GM21576 (cell line): ENCODE measurements at regions not wholly inside any gene's neighbourhood (a gene's known extent, or its start where the extent isn't known, plus 50 kb on each side); places are given as distances from the start of the nearest gene placed in this dataset.

ENCODE experiments used
- ATAC-seq: cut with Tn5 transposase; IDR thresholded peaks from one replicate; pipeline ENCODE4 v1.9.1; 2021; ENCODE audit warnings: mild to moderate bottlenecking, moderate library complexity; ENCODE audit not compliant: unreplicated experiment

DNA sequence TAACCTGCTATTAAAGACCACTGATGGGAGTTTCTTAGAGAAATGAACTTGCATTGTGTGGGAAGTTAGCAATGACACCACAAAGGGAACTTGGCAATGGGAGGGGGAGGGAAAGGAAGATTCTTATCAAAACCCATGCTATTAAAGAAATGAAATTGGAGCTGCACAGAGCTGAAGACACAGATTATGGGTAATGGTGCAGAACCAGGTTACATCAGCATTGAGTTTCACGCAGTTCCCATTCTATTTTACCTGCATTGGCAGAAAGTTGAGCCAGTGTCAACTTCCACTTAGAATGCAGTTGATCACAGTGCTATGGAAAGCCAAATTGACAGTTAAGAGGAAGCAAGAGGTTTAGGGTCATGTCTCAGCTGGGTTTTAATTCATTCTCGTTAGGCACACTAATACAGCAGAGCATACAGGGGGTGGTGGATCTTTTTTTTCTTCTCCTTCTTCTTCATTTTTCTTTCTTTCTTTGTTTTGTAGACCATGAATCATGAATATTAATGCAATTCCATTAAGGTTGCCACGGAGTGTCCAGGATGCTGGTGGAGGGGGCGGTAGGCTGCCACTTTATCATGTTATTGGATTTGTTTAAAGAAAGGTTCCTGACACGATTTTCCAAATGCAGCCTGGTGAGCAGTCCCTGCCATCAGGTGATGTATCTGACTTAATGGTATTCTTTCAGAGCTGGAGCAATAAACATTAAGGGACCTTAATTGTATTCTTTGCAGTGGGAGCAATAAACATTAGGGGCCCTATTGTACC lies 1092.0 kb upstream of the MAP3K7 start:
- no peak for ATAC-seq

DNA sequence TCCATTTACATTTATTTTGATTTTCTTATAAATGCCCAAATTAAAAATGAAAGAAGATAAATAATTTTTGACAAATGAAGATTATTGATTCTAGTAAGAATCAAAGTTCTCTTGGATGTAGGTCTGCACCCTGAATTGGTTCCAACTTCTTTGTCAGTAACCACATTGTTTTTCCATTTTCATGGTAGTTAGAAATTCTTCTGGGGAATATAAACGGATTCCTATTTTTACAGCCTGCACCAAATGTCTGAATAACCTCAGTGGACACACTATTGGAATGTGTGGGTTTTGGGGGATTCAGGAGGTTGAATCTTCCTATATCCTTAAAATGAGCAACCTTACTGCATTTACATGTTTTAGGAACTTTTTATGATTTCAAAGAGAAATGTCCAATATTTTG lies 1085.3 kb upstream of the MAP3K7 start:
- ATAC-seq = no peak

DNA sequence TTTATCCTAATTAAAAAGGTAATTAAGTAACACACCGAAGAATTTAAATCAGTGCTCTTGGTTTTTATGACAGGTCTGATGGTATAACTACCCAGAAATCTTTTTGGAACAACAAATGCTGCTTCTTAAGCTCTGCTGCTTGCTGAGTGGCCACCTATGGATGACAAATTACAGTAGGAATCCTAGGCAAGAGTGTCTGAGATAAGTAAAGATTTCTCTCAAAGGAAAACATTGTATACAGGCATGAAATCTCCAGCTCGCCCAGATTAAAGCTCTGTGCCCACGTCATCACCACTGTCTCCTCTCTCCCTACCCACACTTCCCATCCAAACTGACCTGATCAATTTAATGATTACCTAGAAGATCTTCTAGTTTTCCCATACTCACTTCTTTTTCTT lies 1083.0 kb upstream of the MAP3K7 start:
- no peak for ATAC-seq

DNA sequence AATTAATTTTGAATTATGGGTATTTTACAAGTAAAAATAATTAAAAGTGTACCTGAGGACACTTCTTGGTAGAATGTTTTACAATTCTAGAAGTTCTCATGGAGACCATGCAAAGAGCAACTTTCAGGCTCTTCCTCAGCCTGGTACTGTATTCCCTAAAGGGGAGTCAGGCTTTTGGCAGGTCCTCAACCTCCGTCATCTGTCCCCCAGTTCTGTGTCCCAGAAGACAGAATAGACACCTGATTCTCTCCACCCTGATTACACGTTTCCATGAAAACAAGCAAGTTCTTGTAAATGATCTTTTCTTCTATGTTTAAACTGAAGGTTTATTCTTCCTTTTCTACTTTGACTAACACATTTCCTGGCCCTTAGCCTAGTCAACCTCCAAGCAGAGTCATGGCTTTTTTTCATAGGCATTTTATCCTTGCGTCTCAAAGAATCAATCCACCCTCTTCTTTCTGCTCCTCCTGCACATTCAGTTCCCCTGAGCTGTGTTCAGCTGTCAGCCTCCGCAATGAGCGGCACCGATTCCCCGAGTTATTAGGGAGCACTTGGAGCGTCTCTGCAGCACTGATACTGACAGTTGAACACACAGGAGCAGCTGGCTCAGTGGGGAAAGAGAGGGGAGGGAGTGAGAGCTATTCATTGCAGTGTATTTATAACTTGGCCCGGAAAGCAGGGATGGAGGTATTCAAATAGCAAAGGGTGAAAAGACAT lies 1082.4 kb upstream of the MAP3K7 start:
- no peak for ATAC-seq

DNA sequence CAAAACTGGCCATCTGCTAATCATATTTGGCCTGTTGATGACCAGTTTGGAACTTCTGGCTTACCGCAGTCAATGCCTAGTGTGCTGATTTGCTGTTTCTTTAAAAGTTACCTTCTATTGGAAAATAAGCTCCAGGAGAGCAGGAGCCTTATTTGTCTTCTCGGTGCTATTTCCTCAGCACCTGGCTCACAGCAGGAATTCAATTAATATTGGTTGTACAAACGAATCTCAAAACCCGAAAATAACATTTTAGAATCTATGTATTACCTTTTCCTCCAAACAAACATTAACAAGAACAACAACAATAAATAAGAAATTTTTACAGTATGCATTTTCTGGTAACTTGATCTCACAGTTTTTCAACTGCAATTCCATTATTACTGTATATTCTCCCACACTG lies 1080.7 kb upstream of the MAP3K7 start:
- ATAC-seq = no peak

DNA sequence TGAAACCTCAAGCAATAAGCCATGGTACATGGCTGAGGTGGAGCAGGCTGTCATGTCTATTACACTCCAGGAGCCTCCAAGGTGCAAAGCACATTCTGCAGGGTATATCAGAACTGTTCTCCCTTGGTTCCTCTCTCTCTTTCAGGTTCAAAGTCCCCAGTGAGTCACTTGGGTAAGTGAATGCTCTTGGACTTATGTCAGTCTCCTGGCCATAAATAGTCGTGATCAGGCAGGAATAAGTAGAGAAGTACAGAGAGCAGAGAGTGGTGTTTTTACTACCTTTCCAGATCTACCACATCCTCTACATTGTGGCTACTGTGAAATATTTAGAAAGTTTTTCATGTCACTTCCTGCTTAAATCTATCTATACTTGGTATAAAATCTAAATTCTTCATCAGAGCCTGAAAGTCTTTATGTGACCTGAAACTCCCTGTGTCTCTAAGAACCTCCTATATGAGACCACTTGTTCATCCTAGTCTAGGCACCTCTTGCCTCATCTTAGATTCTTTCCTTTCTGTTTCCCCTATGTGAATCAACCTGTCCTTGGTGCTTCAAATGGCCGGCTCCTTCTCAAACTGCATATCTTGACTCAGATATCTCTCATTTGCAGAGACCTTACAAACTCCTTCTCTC lies 1077.6 kb upstream of the MAP3K7 start:
- peak; percentile 44 for ATAC-seq

DNA sequence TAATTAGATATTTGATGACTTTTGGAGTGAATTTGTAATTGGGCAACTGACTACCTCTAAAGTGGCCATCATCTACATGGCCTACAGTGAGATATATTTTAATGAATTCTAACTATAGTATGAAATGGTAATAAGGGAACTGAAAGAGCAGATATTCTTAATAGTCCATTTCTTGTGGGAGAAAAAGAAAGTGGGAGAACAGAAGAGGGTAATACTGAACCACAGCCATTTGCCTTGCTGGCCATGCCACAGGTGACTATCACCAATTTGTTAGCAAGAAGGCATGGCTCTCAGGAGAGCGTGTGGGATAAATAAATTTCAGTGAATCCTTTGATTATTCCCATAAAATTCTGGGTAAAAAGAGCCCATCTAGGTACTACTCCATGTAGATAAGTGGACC lies 1074.0 kb upstream of the MAP3K7 start:
- ATAC-seq = no peak

DNA sequence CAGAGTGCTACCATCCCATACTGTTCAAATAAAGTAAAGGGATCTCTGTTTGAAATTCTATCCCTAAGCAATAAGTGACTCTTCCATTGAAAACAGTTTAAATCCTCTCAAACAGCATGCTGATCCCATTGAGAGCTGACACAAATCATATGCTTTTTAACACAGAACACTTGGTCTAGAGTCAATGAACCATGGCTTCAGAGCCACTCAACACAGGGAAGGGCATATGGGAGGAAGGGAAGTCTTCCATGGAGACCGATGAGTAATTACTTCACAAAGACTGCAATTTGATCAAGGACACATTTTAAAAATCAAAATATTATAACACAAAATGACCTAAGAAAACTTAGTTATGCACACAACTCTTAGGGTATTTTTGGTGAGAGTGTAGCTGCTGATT lies 1073.0 kb upstream of the MAP3K7 start:
- no peak for ATAC-seq

DNA sequence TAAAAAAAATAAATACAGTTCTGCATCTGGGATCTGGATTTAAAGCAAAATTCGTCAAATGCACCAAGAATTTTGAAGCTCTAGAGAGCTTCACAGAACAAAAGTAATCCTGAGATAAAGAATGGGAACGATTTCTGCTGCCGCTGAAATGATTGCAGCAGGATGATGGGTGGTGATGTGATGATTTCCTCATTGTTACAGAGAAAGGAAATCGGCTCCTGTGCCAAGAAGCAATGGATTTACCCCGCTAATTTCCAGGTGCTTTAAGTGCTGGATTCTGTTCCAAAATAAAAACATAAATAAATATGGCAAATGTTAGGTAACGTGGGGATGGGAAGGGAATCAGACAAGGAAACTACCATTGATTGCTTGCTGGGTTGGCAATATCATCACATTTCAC lies 1067.9 kb upstream of the MAP3K7 start:
- ATAC-seq = no peak

DNA sequence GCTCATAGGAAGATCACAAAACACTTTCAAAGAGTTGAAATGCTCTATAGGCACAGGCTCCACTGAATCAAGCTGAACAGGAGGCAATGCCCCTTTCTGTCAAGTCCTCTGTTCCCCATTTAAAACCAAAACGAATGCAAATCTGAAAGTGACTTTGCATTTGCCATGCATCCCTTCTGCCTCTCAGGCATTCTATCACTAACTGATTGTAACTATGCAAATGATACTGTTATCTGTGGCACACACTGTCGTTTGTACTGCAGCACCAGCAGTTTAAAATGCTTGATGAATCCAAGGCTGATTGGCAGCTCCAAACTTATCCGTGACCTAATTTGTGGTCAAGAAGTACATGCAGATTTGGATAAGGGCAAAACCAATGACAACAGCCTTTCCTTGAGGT lies 1067.5 kb upstream of the MAP3K7 start:
- ATAC-seq = no peak

DNA sequence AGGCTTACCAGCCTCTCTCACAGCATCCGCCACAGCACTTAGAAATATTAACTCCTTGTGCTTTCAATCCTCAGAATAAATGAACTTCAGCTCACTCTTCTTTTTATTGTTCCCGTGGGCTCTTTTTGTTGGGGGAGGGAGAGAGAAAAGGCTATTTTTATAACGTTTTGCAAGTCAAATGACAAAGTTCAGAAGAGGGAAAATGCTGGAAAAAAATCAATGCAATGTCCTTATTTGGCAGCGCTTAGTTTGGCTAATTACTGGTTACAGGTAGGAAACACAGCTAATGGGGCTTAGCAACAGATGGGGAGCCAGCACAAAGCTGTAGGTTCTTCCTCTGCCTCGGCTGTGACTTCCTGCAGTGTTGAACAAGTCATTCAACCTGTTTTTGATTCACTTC lies 1067.0 kb upstream of the MAP3K7 start:
- ATAC-seq = no peak

DNA sequence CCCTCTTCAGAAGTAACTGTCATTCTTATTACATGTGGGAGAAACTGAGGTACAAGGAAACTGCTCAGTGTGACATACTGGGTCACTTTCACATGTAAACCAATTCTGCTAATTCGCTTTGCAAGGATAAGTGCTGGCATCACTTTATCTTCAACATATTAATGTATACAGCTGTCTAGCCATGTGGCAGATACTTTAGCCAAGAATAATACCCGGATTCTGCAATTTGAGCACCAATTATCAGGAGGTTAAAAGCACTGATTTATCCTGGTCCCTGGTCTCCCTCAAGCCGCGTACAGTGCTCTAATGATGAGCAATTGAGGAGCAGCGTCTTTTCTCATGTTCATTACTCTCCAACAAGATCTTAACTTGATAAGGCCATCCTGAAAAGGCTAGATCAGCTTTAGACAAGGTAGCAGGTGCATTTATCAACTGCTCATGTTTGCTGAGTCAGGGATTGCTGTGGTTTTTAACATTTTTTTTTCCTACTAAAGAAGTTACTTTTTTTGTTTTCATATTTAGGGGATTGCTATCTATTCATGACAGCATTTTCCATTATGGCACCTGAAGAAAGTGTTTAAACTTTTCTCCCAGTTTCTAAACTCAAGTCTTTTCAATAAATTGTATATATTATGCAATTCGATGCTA lies 1066.3 kb upstream of the MAP3K7 start:
- ATAC-seq = no peak

DNA sequence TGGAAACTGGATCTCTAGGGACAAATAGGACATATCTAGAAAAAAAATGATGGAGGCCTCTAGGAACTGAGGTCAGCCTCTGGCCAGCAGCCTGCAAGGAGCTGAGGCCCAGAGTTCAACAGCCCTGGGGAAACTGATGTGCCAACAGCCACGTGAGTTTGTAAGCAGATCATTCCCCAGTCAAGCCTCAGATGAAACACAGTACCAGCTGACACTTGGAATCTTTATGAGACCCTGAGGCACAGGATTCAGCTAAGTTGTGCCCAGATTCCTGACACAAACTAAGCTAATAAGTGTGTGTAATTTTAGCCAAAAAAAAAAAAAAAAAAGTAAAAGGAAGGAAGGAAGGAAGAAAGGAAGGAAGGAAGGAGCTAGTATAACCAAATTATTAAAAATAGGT lies 1059.8 kb upstream of the MAP3K7 start:
- no peak for ATAC-seq

DNA sequence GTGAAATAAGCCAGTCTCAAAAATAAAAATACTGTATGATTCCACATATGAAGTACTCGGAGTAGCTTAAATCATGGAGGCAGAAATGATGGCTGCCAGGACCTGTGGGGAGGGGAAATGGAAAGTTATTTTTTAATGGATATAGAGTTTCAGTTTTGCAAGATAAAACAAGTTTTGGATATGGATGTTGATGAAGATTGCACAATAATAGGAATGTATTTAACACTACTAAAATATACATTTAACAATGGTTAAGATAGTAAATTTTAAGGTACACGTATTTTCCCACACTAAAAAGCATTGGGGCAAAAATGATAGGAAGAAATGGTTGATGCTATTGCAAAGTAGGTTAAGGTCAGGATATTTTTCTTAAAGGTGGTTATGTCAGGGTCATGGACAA lies 1058.9 kb upstream of the MAP3K7 start:
- ATAC-seq = no peak

DNA sequence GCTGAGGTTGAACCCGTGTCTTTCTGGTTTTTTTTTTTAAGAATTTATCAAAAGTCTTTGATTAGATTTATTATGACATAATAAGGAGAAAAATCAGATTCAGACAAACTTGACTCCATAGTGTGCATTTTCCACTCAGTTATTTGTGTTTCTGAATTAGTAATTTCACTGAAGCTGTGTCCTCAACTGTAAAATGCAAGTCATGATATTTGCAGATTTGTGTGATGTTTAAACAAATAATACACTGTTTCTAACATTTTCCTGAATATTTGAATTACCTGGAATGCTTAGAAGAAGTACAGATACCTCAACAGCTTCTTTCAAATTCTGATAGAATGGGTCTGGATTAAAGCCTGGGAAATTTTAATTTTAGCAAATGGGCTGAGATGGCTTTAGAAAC lies 1050.3 kb upstream of the MAP3K7 start:
- no peak for ATAC-seq

DNA sequence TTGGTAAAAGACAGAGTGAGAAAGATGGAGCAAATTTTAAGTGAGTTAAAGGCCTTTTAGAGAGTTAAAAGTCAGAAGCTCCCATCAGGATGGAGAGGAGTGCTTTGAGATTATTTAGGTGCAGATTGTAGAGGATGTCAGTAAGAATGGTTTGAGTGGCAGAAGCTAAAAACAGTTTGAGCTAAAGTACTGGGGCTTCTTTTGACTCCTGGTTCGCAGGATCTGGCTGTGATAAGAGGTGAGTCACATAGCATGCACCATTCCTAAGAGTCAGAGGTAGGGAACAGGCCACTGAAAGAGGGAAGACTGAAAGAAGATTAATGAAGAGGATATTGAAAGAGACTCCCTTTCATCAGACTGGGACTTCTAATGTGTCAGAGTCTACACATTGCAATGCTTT lies 1047.9 kb upstream of the MAP3K7 start:
- no peak for ATAC-seq

DNA sequence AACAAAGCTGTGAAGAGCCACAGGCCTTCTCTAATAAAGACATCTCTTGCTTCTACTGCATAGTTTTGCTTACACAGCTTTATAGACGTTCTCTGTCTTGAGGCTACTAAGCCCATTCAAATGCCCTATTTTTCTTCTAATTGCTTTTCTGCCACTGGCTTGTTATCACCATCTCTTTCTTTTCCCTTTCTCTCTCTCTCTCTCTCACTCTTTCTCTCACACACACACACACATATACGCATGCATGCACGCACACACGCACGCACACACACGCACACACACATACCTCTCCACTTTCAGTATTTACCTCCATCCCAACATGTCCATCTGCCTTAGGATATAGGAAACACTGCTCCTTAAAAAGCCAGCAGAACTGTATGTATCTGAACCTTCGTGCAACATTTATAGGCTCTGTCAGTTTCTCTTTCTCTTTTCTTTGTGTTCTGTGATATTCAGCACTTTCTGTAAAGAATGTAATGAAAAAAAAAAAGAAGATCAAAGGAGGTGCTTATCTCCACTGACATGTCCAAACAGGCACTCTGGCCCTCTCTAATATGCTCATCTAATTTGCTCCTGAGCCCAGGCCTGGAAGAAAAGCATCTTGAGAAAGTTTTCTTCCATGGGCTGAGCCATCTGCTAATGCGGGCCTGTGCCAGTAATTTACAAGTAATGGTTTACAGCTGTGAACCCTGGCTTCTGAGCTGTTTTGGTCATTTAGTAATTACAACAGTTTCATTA lies 1046.7 kb upstream of the MAP3K7 start:
- no peak for ATAC-seq

DNA sequence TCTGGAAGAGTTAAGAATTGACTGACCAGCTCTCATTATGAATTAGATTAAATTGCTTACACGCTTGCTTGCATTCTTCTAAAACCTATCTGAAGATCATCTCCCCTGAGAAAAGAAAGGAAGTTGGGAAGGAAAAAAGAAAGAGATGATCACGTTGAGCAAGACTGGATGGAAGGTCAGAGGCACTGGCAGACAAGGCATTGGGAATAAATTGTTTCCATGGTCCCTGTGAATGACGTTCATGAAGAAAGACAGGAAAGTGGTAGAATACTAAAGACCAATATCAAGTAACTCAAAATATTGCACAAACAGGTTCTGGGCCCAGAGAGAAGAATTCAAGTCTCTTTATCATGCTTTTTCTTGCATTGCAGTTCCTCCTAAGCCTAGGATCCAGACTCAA lies 1045.4 kb upstream of the MAP3K7 start:
- ATAC-seq = no peak

DNA sequence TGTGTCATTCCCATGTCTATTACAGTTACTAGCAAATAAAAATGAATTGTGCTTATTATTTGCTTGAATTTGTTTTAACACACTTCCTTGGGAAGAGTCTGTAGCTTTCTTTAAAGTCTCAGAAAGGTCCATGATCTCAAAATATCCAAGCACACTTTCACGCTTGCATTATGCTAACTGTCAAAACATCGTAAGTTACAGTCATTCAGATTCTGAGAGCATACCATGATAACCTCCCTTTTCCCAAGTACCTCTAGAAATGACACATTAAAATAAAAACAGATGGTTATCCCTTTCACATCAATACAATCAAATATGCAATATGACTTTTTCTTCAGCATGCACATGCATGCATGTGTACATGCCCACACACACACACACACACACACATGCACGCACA lies 1044.4 kb upstream of the MAP3K7 start:
- no peak for ATAC-seq

DNA sequence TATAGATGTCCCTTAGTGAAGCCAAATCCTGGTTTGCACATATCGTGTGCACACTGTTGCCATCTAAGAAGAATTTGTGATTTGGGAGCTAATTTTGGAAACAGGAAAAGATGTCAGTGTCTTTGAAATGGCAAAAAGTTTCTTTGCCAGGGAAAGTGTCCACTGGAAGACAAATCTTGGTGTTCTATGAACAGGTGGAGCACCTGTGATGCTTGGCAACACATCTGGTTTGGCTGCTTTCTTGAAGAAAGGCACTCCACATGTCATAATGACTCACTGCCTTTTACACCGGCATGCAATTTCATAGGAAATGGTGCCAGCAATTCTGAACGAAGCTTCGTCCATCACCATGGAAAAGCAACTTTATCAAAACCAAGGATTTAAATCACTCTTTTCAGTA lies 1040.0 kb upstream of the MAP3K7 start:
- no peak for ATAC-seq

DNA sequence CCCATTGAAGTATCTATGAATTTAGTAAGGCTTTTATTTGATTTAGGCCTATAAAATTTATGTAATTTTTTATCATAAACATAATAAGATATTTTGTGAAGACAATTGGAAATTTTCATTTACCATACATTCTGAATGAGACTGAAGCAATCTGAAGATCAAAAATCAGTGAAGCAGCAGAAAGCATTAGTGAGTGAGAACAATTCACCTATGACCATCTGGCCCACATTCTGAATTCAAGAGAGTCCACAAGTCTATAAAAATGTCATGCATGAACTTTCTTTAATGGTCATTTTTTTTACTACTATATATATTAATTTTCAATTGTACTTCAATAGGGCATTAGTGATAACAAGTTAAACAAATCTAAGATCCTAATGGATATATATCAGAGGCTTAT lies 1026.6 kb upstream of the MAP3K7 start:
- ATAC-seq = no peak
